K562 (cell line): ENCODE measurements at regions not wholly inside any gene's neighbourhood (a gene's known extent, or its start where the extent isn't known, plus 50 kb on each side); places are given as distances from the start of the nearest gene placed in this dataset.
A peak's percentile ranks its signal among the peaks of the same experiment; 100 is the strongest.

Source experiments
- CBFA2T2 ChIP-seq: fragments of 450-650 bp; conservative IDR thresholded peaks from 2 replicates; pipeline ENCODE4 v1.6.1; 2017; ENCODE audit warnings: mild to moderate bottlenecking
- EHMT2 ChIP-seq: fragments of 450-650 bp; IDR thresholded peaks from 2 replicates; pipeline ENCODE4 v1.6.1; 2018; ENCODE audit warnings: antibody characterized with exemption
- GTF2E2 ChIP-seq: fragments of 200-800 bp; sonication (Bioruptor generic); IDR thresholded peaks from 2 replicates; pipeline ENCODE4 v1.6.1; 2016; ENCODE audit warnings: missing genetic modification characterization, missing compliant biosample characterization
- HMGXB4 ChIP-seq: sonication (generic); formaldehyde crosslinking; IDR thresholded peaks from 2 replicates; pipeline ENCODE4 v1.8.1; 2023; ENCODE audit warnings: mild to moderate bottlenecking, missing genetic modification reagents
- KDM5B ChIP-seq: fragments of 200-600 bp; sonication (generic); IDR thresholded peaks from 2 replicates; pipeline ENCODE4 v1.6.1; 2012; ENCODE audit warnings: low read depth, mild to moderate bottlenecking, moderate library complexity, low read length, control low read depth, inconsistent platforms; ENCODE audit not compliant: insufficient replicate concordance
- KLF13 ChIP-seq: fragments of 450-650 bp; IDR thresholded peaks from 2 replicates; pipeline ENCODE4 v1.6.1; 2016; ENCODE audit warnings: missing genetic modification characterization, low read depth, mild to moderate bottlenecking, missing compliant biosample characterization, moderate library complexity, borderline replicate concordance
- MEF2D ChIP-seq: conservative IDR thresholded peaks from 2 replicates; pipeline ENCODE4 v1.6.1; 2016; ENCODE audit warnings: low read depth, missing genetic modification characterization, missing compliant biosample characterization
- MEIS2 ChIP-seq: fragments of 450-650 bp; IDR thresholded peaks from 2 replicates; pipeline ENCODE4 v1.6.1; 2014; ENCODE audit warnings: mild to moderate bottlenecking; ENCODE audit not compliant: partially characterized antibody
- PHB2 ChIP-seq: fragments of 450-650 bp; IDR thresholded peaks from 2 replicates; pipeline ENCODE4 v1.6.1; 2017; ENCODE audit warnings: low read depth
- POLR2G ChIP-seq: fragments of 200-400 bp; formaldehyde crosslinking; IDR thresholded peaks from 2 replicates; pipeline ENCODE4 v1.6.1; 2017; ENCODE audit warnings: low read depth, mild to moderate bottlenecking, antibody characterized with exemption, low read length, moderate library complexity
- PREB ChIP-seq: sonication (generic); formaldehyde crosslinking; IDR thresholded peaks from 2 replicates; pipeline ENCODE4 v1.8.1; 2023; ENCODE audit warnings: mild to moderate bottlenecking, missing genetic modification reagents
- RBBP5 ChIP-seq: fragments of 200-600 bp; sonication (generic); IDR thresholded peaks from 2 replicates; pipeline ENCODE4 v1.6.1; 2012; ENCODE audit warnings: borderline replicate concordance, mild to moderate bottlenecking, low read length, control low read depth, inconsistent platforms; ENCODE audit not compliant: insufficient read depth, poor library complexity, severe bottlenecking
- ZBTB26 ChIP-seq: fragments of 450-650 bp; formaldehyde crosslinking; IDR thresholded peaks from 2 replicates; pipeline ENCODE4 v1.4.0; 2022; ENCODE audit warnings: missing genetic modification characterization
- ZNF347 ChIP-seq: fragments of 450-650 bp; formaldehyde crosslinking; IDR thresholded peaks from 2 replicates; pipeline ENCODE4 v1.4.0; 2020; ENCODE audit warnings: low read depth, mild to moderate bottlenecking, moderate library complexity
- ZNF395 ChIP-seq: fragments of 200-800 bp; sonication (Bioruptor generic); IDR thresholded peaks from 2 replicates; pipeline ENCODE4 v1.6.1; 2017; ENCODE audit warnings: missing genetic modification characterization, missing compliant biosample characterization
- ZNF507 ChIP-seq: conservative IDR thresholded peaks from 2 replicates; pipeline ENCODE4 v1.6.1; 2017; ENCODE audit warnings: missing genetic modification characterization, missing compliant biosample characterization
- TF ChIP-seq, protein P1 (sequence below), 2 experiments: fragments of 450-650 bp; conservative IDR thresholded peaks; 2 replicates each; pipeline ENCODE4 v1.6.1; 2017; ENCODE audit warnings: mild to moderate bottlenecking in 2 of 2, moderate library complexity in 2 of 2
- TF ChIP-seq, protein P2 (sequence below), 2 experiments: fragments of 450-650 bp in 1 of 2; sonication (generic) in 1 of 2; formaldehyde crosslinking in 1 of 2; IDR thresholded peaks in 1 of 2; conservative IDR thresholded peaks in 1 of 2; 2 replicates each; pipeline versions ENCODE4 v1.6.1 to v1.8.1; 2016 to 2023; ENCODE audit warnings: mild to moderate bottlenecking in 2 of 2, moderate library complexity in 2 of 2, inconsistent platforms in 1 of 2, missing genetic modification reagents in 1 of 2

DNA sequence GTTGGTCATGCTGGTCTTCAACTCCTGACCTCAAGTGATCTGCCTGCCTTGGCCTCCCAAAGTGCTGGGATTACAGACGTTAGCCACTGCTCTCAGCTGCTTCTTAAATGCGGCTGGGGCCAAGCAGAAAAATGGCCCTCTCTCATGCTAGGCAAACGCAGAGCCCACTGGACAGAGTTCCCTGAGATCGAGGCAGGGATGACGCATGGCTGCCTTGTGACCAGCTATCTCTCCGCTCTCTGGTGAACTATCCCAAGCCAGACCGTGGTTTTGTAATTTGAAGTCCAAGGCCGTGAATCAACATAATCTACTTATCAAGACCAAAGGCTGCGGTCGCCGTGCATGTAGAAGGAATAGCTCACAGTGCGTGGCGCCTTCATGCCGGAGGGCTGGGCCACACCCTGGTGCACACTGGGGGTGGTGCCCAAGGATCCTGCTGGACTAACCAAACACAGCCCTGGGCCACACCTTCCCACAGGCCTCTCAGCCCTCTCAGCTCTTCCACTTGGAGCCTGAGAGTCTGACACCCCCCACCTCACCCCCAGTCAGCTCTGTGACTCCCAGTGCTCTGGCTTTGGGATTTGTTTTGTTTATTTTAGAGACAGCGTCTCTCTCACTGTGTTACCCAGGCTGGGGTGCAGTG, 88.1 kb upstream of the CUX1 start (continued):
- TF ChIP-seq MEIS2: peak; percentile 82
- peak; percentile 43 for TF ChIP-seq KDM5B
- TF ChIP-seq, protein P1, sequence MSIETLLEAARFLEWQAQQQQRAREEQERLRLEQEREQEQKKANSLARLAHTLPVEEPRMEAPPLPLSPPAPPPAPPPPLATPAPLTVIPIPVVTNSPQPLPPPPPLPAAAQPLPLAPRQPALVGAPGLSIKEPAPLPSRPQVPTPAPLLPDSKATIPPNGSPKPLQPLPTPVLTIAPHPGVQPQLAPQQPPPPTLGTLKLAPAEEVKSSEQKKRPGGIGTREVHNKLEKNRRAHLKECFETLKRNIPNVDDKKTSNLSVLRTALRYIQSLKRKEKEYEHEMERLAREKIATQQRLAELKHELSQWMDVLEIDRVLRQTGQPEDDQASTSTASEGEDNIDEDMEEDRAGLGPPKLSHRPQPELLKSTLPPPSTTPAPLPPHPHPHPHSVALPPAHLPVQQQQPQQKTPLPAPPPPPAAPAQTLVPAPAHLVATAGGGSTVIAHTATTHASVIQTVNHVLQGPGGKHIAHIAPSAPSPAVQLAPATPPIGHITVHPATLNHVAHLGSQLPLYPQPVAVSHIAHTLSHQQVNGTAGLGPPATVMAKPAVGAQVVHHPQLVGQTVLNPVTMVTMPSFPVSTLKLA (conservative IDR thresholded peaks at IDR 0.05): peak; percentile 49 to 77
- 0 out of 2 replicates have a peak, but pooled peaks have one; percentile 6 for TF ChIP-seq ZBTB26 (CRISPR knock-in tag)
- peak; percentile 53 for TF ChIP-seq RBBP5
- TF ChIP-seq POLR2G: peak; percentile 43; the same call in 1 of the 2 replicates
- TF ChIP-seq ZNF395: peak; percentile 93
- no peak for TF ChIP-seq ZNF347
- 0 out of 2 replicates have a peak, but pooled peaks have one; percentile 47 for TF ChIP-seq EHMT2
- TF ChIP-seq KLF13: no peak
- no peak for TF ChIP-seq PHB2
- TF ChIP-seq CBFA2T2: 0 out of 2 replicates have a peak, but pooled peaks have one; percentile 22
- 0 out of 2 replicates have a peak, but pooled peaks have one; percentile 82 for TF ChIP-seq PREB (CRISPR knock-in tag)
- peak; percentile 61; the same call in 1 of the 2 replicates for TF ChIP-seq GTF2E2 (tag)
- TF ChIP-seq ZNF507: no peak
- TF ChIP-seq MEF2D: 0 out of 2 replicates have a peak, but pooled peaks have one; percentile 39
- TF ChIP-seq, protein P2, sequence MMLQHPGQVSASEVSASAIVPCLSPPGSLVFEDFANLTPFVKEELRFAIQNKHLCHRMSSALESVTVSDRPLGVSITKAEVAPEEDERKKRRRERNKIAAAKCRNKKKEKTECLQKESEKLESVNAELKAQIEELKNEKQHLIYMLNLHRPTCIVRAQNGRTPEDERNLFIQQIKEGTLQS (IDR thresholded peaks at IDR 0.05): peak; percentile 94
- TF ChIP-seq, protein P2 (CRISPR knock-in tag; conservative IDR thresholded peaks at IDR 0.05): peak; percentile 96
- TF ChIP-seq HMGXB4 (CRISPR knock-in tag): 0 out of 2 replicates have a peak, but pooled peaks have one; percentile 50
